LoVo (cell line): ENCODE measurements at regions not wholly inside any gene's neighbourhood (a gene's known extent, or its start where the extent isn't known, plus 50 kb on each side); places are given as distances from the start of the nearest gene placed in this dataset.
A peak's percentile ranks its signal among the peaks of the same experiment; 100 is the strongest.
"Not testable (repeated sequence)": the region's sequence is repeated elsewhere in the genome, so short reads cannot be mapped to it uniquely, and the experiment has no call there.

ENCODE experiments used
- DNase-seq: peaks from one replicate; pipeline ENCODE4 v3.0.0-alpha.2; 2016; ENCODE audit warnings: low spot score

DNA sequence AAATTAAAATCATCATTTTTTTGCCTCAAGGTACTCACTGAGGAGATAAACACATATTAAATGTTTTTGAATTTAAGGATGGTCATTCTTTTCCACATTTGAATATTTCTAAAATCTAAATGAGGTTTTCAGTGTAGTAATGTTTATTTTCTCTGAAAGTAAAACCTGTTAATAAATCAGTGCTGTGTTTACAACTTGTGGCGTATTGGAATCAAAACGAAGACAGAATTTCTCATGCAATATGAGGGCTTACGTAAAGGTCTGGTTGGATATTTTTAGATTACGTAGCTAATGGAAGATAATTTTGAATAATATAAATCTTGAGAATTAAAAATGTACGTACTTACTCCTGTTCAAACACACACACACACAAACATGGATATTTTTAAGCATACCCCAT is 106.8 kb upstream of the LUZP2 start:
- DNase-seq = no peak

DNA sequence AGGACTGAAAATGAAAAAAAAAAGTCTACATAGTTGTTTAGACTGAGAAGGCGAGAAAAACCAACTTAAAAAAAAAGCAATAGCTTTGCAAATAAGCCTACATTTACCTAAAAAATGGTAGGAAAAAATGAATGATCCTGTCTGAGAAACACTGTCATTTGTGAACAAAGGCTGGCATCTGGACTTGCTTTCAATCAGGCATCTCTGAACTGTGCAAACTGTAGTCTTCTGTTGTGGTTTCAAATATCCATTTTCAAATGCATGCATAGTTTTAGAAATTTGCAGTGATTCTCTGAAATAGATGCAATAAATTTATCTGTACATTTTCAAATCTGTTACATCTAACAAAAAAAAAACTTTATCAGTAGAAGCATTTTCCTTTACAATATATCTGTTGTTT is 106.1 kb upstream of the LUZP2 start:
- no peak for DNase-seq

DNA sequence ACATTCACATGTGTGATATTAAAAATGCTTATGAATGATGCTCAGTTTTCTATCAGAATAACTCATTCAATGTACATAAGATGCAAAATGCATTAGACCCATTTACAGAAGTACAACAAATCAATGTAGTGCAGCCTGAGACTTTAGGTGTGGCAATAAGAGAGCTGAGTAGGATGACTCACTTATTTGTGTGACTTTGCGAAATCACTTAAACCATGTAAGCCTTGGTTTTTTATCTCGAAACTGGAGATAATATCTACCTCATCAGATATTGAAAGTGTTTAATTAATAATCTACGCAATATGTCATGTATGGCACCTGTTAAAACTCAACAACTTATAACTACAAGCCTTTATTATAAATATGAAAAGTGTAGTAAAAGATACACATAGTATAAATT is 105.7 kb upstream of the LUZP2 start:
- peak; percentile 1 for DNase-seq

DNA sequence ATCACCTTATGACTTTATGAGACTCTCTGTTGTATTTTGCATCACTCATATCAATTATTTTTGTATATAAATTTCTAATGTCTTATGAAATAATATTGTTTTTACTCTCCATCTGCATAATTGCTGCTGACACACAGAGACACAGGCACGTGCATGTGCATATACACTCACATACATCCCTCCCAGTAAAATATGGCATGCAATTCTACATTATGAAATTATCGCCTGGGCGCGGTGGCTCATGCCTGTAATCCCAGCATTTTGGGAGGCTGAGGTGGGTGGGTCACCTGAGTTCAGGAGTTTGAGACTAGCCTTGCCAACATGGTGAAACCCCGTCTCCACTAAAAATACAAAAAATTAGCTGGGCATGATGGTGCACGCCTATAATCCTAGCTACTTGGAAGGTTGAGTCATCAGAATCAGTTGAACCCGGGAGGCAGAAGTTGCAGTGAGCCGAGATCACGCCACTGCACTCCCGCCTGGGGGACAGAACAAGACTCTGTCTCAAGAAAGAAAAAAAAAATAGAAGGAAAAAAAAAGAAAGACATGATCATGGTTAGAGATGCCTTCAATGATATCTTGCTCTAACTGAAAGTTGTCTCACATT is 96.7 kb upstream of the LUZP2 start:
- DNase-seq = no peak

DNA sequence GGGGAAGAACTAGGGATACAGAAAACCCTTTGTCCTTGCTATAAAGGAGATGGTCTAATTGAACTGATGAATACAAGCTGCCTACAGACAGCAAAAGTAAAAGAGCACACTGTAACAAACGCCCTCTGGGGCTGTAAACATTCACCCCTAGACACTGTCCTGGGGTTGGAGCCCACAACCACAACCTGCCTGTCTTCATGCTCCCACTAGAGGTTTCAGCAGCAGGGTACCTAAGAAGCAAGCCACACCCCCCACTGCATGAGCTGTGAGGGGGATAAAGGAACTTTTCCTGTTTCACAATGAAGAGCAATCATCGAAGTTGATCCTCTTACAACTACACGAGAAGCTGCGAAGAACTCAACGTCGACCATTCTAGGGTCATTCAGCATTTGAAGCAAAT is 90.5 kb upstream of the LUZP2 start:
- DNase-seq = no peak

DNA sequence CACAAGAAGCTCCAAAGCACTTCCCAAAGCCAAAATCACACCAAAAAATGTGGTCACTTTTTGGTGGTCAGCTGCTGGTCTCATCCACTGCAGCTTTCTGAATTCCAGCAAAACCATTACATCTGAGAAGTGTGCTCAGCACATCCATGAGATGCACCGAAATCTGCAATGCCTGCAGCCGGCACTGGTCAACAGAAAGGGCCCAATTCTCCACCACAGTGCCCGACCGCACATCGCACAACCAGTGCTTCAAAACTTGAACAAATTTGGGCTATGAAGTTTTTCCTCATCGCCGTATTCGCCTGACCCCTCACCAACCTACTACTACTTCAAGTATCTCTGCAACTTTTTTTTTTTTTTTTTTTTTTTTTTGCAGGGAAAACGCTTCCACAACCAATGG is 89.9 kb upstream of the LUZP2 start:
- DNase-seq = no peak

DNA sequence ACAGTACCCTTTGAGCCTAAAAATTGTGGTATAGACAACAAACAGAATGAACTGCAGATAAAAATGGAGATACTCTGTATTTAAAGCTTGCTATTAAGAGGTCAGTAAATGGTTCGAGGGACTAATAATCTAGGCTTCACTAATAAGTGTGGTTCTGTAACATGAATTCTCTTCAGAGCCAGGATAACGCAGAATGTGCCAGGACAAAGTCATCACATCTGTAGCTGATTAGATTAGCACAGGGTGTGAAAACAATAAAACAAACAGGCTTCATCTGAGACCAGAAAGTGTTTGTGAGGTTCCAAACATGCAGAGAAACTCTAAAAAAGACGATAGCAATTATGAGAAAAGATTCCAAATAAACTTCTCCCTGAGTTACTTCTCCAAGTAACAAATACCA is 89.1 kb upstream of the LUZP2 start:
- DNase-seq = no peak

DNA sequence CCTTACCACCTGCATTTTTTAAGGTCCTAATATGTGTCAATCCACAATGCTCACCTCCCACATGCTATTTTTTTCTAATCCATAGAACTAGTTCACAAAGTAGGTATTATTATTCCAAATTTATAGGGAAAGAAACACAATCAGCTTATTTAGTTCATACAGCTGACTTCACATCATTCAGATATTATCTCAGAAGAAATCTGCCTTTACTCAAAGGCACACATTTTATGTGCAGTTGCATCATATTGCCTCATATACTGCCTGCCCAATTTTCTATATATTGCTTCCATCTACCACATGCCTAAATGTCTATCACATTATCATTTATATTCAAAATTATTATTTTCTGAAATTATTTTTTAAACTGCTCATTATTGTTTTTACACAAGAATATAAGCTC is 88.7 kb upstream of the LUZP2 start:
- DNase-seq = no peak

DNA sequence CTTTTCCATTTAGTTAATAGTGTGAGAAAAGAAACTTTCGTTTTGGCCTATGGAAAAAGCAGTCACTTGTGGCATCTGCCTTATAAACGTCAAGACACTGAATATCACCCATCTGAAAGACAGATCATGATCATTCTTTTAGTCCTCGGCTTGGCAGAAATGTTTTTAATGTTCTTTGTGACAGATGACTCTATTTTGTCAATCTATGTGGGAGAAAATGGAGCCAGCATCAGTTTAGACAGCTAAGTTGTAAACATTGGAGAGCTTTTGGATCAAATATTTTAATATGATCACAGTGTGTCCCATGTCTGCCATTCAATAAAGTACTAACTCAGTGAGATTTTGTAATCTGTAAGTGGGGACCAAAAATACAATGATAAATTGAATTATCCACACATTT is 85.1 kb upstream of the LUZP2 start:
- no peak for DNase-seq

DNA sequence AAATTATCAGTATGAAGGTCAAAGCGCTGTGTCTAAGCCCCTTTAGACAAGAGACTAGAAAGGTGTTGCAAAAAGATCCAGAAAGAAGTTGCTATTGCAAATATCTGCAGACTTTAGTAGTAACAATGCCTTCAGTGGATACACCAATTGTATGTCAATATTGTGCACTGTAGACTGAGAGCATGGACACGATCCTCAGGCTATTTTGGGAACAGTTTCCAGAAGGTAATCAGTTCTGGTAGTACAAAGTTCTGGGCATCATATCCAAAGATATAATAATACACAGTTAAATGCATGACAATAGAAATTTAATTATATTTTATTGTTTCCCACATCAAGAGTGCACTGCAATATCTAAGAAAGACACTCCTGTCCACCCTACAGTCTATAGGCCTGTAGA is 84.1 kb upstream of the LUZP2 start:
- no peak for DNase-seq

DNA sequence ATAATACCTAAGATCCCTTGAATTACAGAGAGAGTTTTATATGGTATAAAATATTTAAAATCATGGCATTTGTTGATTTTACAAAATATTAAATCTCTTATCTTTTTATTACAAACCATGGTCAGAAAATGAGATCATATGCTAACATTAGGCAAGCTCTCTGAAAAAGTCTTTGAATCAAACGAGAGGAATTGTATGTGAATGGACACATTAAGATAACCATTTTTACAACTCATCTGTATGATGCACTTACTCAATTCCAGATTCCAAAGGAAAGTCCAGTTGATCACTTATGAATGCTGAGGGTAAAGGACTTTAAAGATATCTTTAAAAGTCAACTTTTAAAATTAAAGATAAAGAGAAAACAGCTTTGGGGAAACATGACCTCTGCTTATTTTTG is 83.5 kb upstream of the LUZP2 start:
- no peak for DNase-seq

DNA sequence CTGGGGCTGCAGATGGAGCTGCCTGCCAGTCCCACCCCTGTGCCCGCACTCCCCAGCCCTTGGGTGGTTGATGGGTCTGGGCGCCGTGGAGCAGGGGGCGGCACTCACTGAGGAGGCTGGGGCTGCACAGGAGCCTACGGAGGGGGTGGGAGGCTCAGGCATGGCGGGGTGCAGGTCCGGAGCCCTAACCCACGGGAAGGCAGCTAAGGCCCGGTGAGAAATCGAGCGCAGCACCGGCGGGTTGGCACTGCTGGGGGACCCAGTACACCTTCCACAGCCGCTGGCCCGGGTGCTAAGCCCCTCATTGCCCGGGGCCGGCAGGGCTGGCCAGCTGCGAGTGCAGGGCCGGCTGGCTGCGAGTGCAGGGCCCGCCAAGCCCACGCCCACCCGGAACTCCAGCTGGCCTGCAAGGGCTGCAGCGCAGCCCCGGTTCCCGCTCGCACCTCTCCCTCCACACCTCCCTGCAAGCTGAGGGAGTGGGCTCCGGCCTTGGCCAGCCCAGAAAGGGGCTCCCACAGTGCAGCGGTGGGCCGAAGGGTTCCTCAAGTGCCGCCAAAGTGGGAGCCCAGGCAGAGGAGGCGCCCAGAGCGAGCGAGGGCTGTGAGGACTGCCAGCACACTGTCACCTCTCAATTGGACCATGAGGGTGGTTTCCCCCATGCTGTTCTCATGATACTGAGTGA is 80.8 kb upstream of the LUZP2 start:
- DNase-seq = not testable (repeated sequence)

DNA sequence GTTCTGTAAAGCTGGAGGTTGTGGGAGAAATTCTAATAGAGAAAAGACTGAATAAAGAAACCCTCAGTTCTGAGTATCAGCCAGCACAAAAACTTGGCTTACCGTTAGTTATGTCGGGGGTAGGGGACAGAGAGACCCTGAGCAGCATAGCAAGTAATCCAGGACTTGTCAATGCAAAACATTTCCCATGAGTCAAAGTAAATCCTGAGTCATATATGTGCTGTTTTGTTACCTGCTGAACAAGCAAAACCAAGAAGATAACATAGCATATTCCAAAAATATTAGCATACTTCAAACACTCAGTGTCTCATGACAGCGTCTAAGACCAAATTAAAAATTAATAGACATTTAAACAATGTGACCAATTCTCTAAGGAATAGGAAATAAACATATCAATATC is 75.1 kb upstream of the LUZP2 start:
- DNase-seq = no peak

DNA sequence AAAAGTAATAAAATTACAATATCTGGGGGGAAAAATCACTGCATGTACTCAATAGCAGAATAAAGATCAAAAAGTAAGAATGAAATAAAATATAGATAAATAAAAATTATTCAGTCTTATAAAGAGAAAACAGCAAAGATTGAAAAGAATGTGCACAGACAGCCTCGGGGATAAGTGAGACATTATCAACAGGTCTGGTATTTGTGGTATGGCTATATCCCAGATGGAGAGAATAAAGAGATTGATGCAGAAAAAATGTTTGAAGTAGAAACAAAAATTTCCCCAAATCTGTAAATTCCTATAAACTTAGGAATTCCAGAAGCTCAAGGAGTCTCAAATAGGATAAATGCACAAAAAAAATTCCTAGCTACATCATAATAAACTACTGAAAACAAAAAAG is 74.5 kb upstream of the LUZP2 start:
- no peak for DNase-seq

DNA sequence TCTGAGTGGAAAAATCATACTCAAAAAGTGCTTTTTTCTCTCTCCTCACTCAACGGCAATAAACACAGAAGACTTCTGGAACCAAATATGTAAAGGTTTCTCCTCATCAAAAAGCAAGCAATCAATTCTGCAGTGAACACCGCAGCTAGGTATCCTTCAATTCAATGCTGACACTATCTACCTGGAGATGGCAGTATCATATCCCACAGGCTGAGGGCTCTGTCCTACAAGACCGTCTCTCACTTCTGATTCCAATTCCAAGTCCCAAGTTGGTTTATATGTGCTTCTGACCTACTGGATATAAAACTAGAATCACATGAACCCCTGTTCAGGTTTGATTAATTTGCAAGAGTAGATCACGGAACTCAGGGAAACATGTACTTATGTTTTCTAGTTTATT is 59.7 kb upstream of the LUZP2 start:
- no peak for DNase-seq
